ENCODE measurements at regions not wholly inside any gene's neighbourhood (a gene's known extent, or its start where the extent isn't known, plus 50 kb on each side); places are given as distances from the start of the nearest gene placed in this dataset.

- Histone ChIP-seq H4K20me1 (ENCODE audit: insufficient read depth, low read length) (no peaks in the 10 kb centered on the region), H3K9me3 (ENCODE audit: low read length) (peaks cover 70% of the 10 kb centered on the region), H3K9ac (ENCODE audit: insufficient read depth, low read depth, low read length) (no peak overlapping the region), H2AFZ (ENCODE audit: low read length) (no peak overlapping the region), H3K79me2 (ENCODE audit: insufficient read depth, low read length) (no peaks in the 10 kb centered on the region), H3K27me3 (ENCODE audit: control insufficient read depth in 1 of 2, insufficient read depth in 2 of 2, low read length in 2 of 2) (no peaks in the 10 kb centered on the region), H3K4me2 (ENCODE audit: low read depth, low read length) (no peak overlapping the region), H3K4me1 (ENCODE audit: insufficient read depth, low read length) (no peaks in the 10 kb centered on the region), H3K27ac (ENCODE audit: extremely low read length, insufficient read depth, low read length) (no peak overlapping the region), H3K4me3 (replicated peaks in 1 of 3; ENCODE audit: insufficient read depth in 1 of 3, low read depth in 2 of 3, low read length in 3 of 3) (no peak overlapping the region), H3K36me3 (replicated peaks in 1 of 2; ENCODE audit: control insufficient read depth in 1 of 2, insufficient read depth in 2 of 2, low read length in 2 of 2) (no peaks in the 10 kb centered on the region)
- ATAC-seq (no peak), DNase-seq (ENCODE audit: low spot score) (no peak), FAIRE-seq (no peak)
- intact Hi-C loops (cut with micrococcal nuclease; ENCODE audit: unreplicated experiment) = no loop called here
- CTCF ChIA-PET (ENCODE audit: low intra/inter-chr PET ratio, low total read pairs) = no interaction called here
- no TSS peak for BruUV-seq (replicated peaks)
- 0% methylated on average over 1 of the region's 1 CpG for WGBS (ENCODE audit: low lambda C conversion rate)
- TF ChIP-seq, protein P1, sequence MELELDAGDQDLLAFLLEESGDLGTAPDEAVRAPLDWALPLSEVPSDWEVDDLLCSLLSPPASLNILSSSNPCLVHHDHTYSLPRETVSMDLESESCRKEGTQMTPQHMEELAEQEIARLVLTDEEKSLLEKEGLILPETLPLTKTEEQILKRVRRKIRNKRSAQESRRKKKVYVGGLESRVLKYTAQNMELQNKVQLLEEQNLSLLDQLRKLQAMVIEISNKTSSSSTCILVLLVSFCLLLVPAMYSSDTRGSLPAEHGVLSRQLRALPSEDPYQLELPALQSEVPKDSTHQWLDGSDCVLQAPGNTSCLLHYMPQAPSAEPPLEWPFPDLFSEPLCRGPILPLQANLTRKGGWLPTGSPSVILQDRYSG (CRISPR knock-in tag; IDR thresholded peaks at IDR 0.05) = no peak
- TF ChIP-seq TCF7L2 (IDR thresholded peaks at IDR 0.05; ENCODE audit: low read depth, low read length) (no peak), RFX1 (IDR thresholded peaks at IDR 0.05) (peak; percentile 53; the same call in 1 of the 2 replicates), IKZF4 (CRISPR knock-in tag; IDR thresholded peaks at IDR 0.05; ENCODE audit: borderline replicate concordance, low read depth, not compliant biosample characterization) (no peak), ZNF383 (CRISPR knock-in tag; IDR thresholded peaks at IDR 0.05; ENCODE audit: borderline replicate concordance) (no peak), CEBPB (IDR thresholded peaks at IDR 0.05; ENCODE audit: borderline replicate concordance, low read depth, low read length) (no peak), NCOR1 (IDR thresholded peaks at IDR 0.05; ENCODE audit: borderline replicate concordance, low read length) (no peak)
- TF ChIP-seq, protein P2, sequence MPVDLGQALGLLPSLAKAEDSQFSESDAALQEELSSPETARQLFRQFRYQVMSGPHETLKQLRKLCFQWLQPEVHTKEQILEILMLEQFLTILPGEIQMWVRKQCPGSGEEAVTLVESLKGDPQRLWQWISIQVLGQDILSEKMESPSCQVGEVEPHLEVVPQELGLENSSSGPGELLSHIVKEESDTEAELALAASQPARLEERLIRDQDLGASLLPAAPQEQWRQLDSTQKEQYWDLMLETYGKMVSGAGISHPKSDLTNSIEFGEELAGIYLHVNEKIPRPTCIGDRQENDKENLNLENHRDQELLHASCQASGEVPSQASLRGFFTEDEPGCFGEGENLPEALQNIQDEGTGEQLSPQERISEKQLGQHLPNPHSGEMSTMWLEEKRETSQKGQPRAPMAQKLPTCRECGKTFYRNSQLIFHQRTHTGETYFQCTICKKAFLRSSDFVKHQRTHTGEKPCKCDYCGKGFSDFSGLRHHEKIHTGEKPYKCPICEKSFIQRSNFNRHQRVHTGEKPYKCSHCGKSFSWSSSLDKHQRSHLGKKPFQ (CRISPR knock-in tag; IDR thresholded peaks at IDR 0.05; ENCODE audit: insufficient replicate concordance) = no peak
- in situ Hi-C loops (cut with HindIII; ENCODE audit: extremely low pct_ligation_motif_present, low pct_unique_long_range_greater_than_20kb) = no loop called here
- POLR2A ChIA-PET = no interaction called here
Measured at GRCh38 chr5:165055476-165055875, 1550.1 kb downstream of the MAT2B start.
